ENCODE measurements at regions not wholly inside any gene's neighbourhood (a gene's known extent, or its start where the extent isn't known, plus 50 kb on each side); places are given as distances from the start of the nearest gene placed in this dataset.

DNA sequence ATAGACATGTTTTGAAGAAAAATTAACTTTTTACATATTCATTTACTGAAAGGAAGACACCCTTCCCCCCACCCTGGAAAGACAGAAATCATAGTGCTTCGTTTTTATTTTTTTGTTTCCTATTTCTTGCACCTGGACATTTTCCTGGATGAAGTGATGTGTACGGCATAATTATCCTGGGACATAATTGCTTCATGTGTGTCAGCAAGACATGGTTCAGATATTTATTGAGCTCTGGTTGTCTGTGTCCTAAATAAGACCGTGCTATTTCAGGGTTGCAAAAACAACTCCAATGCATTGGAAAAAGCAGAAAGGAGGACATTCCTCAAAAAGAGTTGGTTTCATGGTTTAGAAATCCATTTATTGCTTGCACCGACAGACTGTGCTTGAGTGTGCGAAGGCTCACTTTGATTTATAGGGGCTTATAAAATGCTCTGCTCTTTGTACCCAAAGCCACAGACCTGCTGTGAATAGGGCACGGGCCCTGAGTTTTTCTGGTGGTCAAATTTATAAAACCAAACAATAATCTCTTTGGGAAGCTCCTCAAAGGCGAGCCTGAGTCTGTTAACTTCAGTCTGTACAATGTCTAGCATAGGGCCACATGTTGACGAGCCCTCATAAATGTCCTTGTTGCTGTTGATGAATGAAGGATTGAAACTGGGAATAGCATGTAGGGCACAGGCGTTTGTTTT is 179.5 kb downstream of the SOX4 start:
- TF ChIP-seq, protein P1, sequence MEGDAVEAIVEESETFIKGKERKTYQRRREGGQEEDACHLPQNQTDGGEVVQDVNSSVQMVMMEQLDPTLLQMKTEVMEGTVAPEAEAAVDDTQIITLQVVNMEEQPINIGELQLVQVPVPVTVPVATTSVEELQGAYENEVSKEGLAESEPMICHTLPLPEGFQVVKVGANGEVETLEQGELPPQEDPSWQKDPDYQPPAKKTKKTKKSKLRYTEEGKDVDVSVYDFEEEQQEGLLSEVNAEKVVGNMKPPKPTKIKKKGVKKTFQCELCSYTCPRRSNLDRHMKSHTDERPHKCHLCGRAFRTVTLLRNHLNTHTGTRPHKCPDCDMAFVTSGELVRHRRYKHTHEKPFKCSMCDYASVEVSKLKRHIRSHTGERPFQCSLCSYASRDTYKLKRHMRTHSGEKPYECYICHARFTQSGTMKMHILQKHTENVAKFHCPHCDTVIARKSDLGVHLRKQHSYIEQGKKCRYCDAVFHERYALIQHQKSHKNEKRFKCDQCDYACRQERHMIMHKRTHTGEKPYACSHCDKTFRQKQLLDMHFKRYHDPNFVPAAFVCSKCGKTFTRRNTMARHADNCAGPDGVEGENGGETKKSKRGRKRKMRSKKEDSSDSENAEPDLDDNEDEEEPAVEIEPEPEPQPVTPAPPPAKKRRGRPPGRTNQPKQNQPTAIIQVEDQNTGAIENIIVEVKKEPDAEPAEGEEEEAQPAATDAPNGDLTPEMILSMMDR (IDR thresholded peaks at IDR 0.05; ENCODE audit: low read depth, low read length, poor library complexity, severe bottlenecking): no peak
- no peak for TF ChIP-seq EZH2phosphoT487 (IDR thresholded peaks at IDR 0.05; ENCODE audit: borderline replicate concordance, low read length)

Measured in DOHH2 (cell line).